LNCaP clone FGC (cell line): ENCODE measurements at regions not wholly inside any gene's neighbourhood (a gene's known extent, or its start where the extent isn't known, plus 50 kb on each side); places are given as distances from the start of the nearest gene placed in this dataset.

Source experiments
- DNase-seq: peaks from one replicate; pipeline ENCODE4 v3.0.0-alpha.2; 2011; ENCODE audit warnings: low read depth
- H3K4me3 ChIP-seq: 2 replicates; pipeline ENCODE4 v1.5.1; 2011; ENCODE audit warnings: mild to moderate bottlenecking, low read depth, low read length, control low read depth
- CTCF ChIP-seq: IDR thresholded peaks from 2 replicates; pipeline ENCODE4 v1.5.1; 2012; ENCODE audit warnings: mild to moderate bottlenecking; ENCODE audit not compliant: control insufficient read depth, insufficient read depth; ENCODE audit errors: extremely low read depth

DNA sequence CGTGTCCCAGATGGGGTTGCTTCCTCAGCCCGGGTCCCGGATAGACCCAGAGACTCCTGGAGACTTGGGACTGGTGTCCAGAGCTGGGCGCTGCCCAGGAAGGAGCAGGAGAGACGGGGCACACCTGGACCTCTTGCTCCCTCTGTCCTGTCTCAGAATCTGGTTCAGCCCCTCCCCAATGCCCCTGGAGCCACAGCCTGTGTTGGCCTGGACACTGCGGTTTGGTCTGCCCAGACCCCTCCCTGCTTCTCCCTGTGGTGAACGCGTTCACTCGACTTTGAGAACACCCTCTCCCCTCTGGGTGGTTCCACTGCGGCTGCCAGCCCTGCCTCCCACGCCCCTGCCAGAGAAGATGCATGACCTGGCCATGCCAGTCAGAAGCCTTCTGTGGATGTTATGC, 111.1 kb downstream of the HMX1 start:
- TF ChIP-seq CTCF, result no peak
- no peak for DNase-seq
- no peak overlapping the region for H3K4me3 ChIP-seq

GRCh38 chr4:8759987-8760386, 111.7 kb downstream of the HMX1 start:
- no peak for TF ChIP-seq CTCF
- H3K4me3 ChIP-seq, result no peak overlapping the region
- DNase-seq, result no peak

DNA sequence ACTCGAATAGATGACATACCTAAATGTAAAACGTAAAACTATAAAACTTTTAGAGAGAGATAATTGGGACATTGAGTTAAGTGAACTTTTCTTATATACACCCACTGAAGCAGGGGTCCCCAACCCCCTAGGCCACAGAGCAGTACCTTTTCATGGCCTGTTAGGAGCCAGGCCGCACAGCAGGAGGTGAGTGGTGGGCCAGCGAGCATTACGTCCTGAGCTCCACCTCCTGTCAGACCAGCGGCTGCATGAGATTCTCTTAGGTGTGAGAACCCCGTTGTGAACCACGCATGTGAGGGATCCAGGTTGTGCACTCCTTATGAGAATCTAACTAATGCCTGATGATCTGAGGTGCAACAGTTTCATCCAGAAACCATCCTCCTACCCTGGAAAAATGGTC, 114.8 kb downstream of the HMX1 start:
- H3K4me3 ChIP-seq, result no peak overlapping the region
- DNase-seq, result no peak
- TF ChIP-seq CTCF, result no peak

DNA sequence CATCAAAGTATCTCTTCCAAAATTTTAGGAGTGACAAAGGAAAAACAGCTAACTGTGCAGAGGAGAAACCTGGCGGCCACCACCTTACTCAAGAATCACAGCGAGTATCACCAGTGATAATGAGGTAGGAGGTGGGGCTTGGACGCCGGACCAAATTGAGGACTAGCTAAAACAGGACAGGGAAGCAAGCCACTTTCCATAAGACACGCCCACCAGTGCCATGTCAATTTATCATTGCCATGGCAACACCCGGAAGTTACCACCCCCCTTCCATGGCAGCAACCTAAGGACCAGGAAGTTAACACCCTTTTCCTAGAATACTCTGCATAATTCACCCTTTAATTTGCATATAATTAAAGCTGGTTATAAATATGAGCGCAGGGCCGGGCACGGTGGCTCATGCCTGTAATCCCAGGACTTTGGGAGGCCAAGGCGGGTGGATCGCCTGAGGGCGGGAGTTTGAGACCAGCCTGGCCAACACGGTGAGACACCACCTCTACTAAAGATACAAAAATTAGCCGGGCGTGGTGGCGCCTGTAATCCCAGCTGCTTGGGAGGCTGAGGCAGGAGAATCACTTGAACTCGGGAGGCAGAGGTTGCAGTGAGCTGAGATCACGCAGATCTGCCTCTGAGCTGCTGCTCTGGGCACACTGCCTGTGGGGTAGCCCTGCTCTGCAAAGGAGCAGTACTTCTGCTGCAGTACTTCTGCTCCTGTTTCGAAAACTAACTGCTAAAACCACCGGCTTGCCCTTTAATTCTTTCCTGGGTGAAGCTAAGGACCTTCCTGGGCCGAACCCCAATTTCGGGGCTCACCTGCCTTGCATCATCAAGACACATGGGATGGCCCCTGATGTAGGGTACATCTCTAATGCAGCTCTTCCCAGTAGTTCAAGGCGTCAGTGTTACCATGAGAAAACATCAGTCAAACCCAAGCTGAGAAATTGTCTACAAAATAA, 116.7 kb downstream of the HMX1 start:
- TF ChIP-seq CTCF, result no peak
- no peak for DNase-seq
- no peak overlapping the region for H3K4me3 ChIP-seq

DNA sequence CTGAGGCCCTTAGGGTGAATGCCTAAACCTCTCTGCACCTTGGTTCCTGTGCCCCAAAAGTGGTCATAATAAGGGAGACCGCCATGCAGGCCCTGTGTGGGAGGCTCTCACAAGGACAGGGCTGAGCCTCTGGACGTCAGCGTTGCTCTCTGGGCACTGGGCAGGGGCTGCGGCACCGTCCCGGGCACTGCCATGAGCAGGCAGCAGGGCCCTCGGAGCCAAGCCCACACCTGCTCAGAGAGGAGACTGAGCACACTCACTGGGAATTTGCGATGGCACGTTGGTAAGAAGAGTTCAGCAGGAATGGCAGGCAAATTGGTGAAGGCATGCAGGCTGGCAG, 123.4 kb downstream of the HMX1 start:
- no peak for TF ChIP-seq CTCF
- no peak overlapping the region for H3K4me3 ChIP-seq
- DNase-seq, result no peak

DNA sequence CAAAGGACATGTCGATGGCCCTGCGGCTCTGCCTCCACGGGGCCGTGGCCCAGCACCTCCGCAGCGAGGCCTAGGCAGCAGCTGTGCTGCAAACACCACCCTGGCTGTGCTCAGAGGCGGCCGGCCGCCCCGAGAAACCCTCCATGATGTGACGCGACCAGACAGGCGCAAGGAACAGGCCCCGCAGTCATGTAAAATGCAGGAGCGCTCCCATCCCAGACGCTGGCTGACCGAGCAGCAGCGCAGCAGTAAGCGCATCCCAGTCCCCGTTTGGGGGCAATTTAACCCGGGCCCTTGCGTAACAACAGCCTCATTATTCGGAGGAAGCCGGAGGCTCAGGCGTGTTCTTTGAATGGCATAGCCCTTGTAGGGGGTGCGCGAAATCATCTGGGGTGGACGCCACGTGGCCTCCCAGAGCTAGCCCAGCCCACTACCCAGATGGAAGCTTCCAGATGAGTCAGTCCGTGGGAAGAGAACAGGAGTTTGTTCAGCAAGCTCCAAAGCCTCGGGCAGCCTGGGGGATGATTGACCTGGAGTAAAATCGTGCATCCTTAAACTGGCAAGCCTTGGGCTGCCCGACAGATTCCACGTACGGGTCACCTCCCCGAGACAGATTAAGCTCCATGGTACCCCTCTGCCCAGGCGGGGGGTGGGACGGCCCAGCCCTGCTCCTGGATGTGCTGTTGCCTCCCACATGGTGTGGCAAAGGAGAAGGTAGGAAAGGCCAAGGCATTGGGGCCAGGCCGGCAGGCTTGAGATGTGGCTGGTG, 124.0 kb downstream of the HMX1 start:
- DNase-seq, result no peak
- no peak for TF ChIP-seq CTCF
- no peak overlapping the region for H3K4me3 ChIP-seq
